GM12891 (cell line): ENCODE measurements at regions not wholly inside any gene's neighbourhood (a gene's known extent, or its start where the extent isn't known, plus 50 kb on each side); places are given as distances from the start of the nearest gene placed in this dataset.

ENCODE experiments used
- PAX5 ChIP-seq: IDR thresholded peaks from 2 replicates; pipeline ENCODE4 v1.6.1; 2011; ENCODE audit warnings: low read length, moderate library complexity, mild to moderate bottlenecking; ENCODE audit not compliant: insufficient read depth, severe bottlenecking
- POLR2A ChIP-seq: IDR thresholded peaks from 2 replicates; pipeline ENCODE4 v1.6.1; 2011; ENCODE audit warnings: low read depth, low read length, control low read depth
- POLR2AphosphoS5 ChIP-seq: IDR thresholded peaks from 2 replicates; pipeline ENCODE4 v1.6.1; 2011; ENCODE audit warnings: low read depth, low read length, control low read depth
- POU2F2 ChIP-seq: IDR thresholded peaks from 2 replicates; pipeline ENCODE4 v1.6.1; 2011; ENCODE audit warnings: low read depth, mild to moderate bottlenecking, control low read depth, low read length, moderate library complexity
- SPI1 ChIP-seq: IDR thresholded peaks from 2 replicates; pipeline ENCODE4 v1.6.1; 2011; ENCODE audit warnings: low read depth, low read length, control low read depth
- TAF1 ChIP-seq: IDR thresholded peaks from 2 replicates; pipeline ENCODE4 v1.6.1; 2011; ENCODE audit warnings: low read depth, low read length, control low read depth

DNA sequence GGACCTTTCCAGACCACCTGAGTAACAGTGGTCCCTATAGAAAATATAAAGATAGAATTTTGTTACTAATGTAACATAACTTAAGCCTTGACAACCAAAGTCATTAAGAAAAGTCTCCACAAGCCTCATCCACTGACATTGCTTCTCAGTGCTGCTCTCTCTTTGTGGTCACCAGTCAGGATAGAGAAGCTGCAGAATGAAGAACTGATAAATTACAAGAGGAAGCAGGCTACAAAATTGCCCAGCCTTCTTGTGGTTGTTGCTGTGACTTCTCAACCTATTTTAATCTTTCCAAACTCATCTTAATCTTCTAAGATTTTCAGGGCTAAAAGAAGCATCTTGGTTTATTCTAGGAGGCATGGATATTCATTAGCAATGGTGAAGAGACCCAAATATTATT, 343.8 kb downstream of the MZT1 start:
- no peak for TF ChIP-seq POLR2A
- no peak for TF ChIP-seq POLR2AphosphoS5
- no peak for TF ChIP-seq SPI1
- no peak for TF ChIP-seq TAF1
- TF ChIP-seq PAX5 = no peak
- TF ChIP-seq POU2F2 = no peak
